Astrocyte (in vitro differentiated cells and primary cell): ENCODE measurements at regions not wholly inside any gene's neighbourhood (a gene's known extent, or its start where the extent isn't known, plus 50 kb on each side); places are given as distances from the start of the nearest gene placed in this dataset.

ENCODE experiments used
- DNase-seq: peaks from one replicate; pipeline ENCODE4 v3.0.0-alpha.2; 2010; ENCODE audit warnings: low read depth
- FAIRE-seq: peaks from 2 replicates; lab custom pipeline; 2011; peaks lifted over from hg19 to GRCh38; lab: Jason Lieb, UNC
- H2AFZ ChIP-seq: 2 replicates; pipeline ENCODE4 v1.6.0; 2012; ENCODE audit warnings: low read depth, low read length, inconsistent platforms
- H3K27ac ChIP-seq: 2 replicates; pipeline ENCODE4 v1.5.1; 2011; ENCODE audit warnings: low read depth, low read length, inconsistent platforms
- H3K27me3 ChIP-seq: 2 replicates; pipeline ENCODE4 v1.6.0; 2011; ENCODE audit warnings: low read length, inconsistent platforms; ENCODE audit not compliant: insufficient read depth
- H3K36me3 ChIP-seq: 2 replicates; pipeline ENCODE4 v1.5.1; 2011; ENCODE audit warnings: low read length, inconsistent platforms; ENCODE audit not compliant: insufficient read depth
- H3K4me1 ChIP-seq: 2 replicates; pipeline ENCODE4 v1.5.1; 2011; ENCODE audit warnings: low read length, inconsistent platforms; ENCODE audit not compliant: insufficient read depth
- H3K4me2 ChIP-seq: 2 replicates; pipeline ENCODE4 v1.6.0; 2012; ENCODE audit warnings: low read length, inconsistent platforms
- H3K4me3 ChIP-seq: 2 replicates; pipeline ENCODE4 v1.5.1; 2011; ENCODE audit warnings: low read depth, mild to moderate bottlenecking, low read length, inconsistent platforms; ENCODE audit not compliant: insufficient read depth
- H3K79me2 ChIP-seq: 2 replicates; pipeline ENCODE4 v1.6.0; 2012; ENCODE audit warnings: mild to moderate bottlenecking, low read length, inconsistent platforms; ENCODE audit not compliant: insufficient read depth
- H3K9ac ChIP-seq: 2 replicates; pipeline ENCODE4 v1.6.0; 2012; ENCODE audit warnings: mild to moderate bottlenecking, low read length, inconsistent platforms
- H3K9me3 ChIP-seq: 2 replicates; pipeline ENCODE4 v1.5.1; 2012; ENCODE audit warnings: low read depth, mild to moderate bottlenecking, low read length, inconsistent platforms; ENCODE audit not compliant: insufficient read depth
- H4K20me1 ChIP-seq: 2 replicates; pipeline ENCODE4 v1.6.0; 2012; ENCODE audit warnings: low read length, inconsistent platforms; ENCODE audit not compliant: insufficient read depth
- H3K27ac Mint-ChIP-seq: one replicate; pipeline ENCODE4 v1.8.0; 2021; ENCODE audit warnings: mild to moderate bottlenecking, mixed read lengths; ENCODE audit not compliant: unreplicated experiment
- H3K27me3 Mint-ChIP-seq: one replicate; pipeline ENCODE4 v1.8.0; 2021; ENCODE audit warnings: low read depth, mixed read lengths; ENCODE audit not compliant: unreplicated experiment
- H3K36me3 Mint-ChIP-seq: one replicate; pipeline ENCODE4 v1.8.0; 2021; ENCODE audit warnings: low read depth, mixed read lengths; ENCODE audit not compliant: unreplicated experiment
- H3K4me1 Mint-ChIP-seq: one replicate; pipeline ENCODE4 v1.8.0; 2021; ENCODE audit warnings: low read depth, mixed read lengths; ENCODE audit not compliant: unreplicated experiment
- H3K4me3 Mint-ChIP-seq: one replicate; pipeline ENCODE4 v1.8.0; 2021; ENCODE audit warnings: mild to moderate bottlenecking, moderate library complexity, mixed read lengths; ENCODE audit not compliant: unreplicated experiment
- H3K9me3 Mint-ChIP-seq: one replicate; pipeline ENCODE4 v1.8.0; 2021; ENCODE audit warnings: mild to moderate bottlenecking, mixed read lengths; ENCODE audit not compliant: unreplicated experiment
- CTCF ChIP-seq: IDR thresholded peaks from 2 replicates; pipeline ENCODE4 v1.5.1; 2011; ENCODE audit warnings: low read depth, mild to moderate bottlenecking, inconsistent platforms, low read length, moderate library complexity; ENCODE audit not compliant: insufficient read depth
- EZH2 ChIP-seq: IDR thresholded peaks from 2 replicates; pipeline ENCODE4 v1.6.1; 2012; ENCODE audit warnings: mild to moderate bottlenecking, low read length, inconsistent platforms; ENCODE audit not compliant: insufficient read depth

- H3K4me3 ChIP-seq, result no peak overlapping the region
- H3K36me3 Mint-ChIP-seq, result peaks cover 2% of the 10 kb centered on the region
- H3K4me2 ChIP-seq, result no peak overlapping the region
- no peaks in the 10 kb centered on the region for H4K20me1 ChIP-seq
- H3K4me1 ChIP-seq, result no peaks in the 10 kb centered on the region
- H3K79me2 ChIP-seq, result no peaks in the 10 kb centered on the region
- H2AFZ ChIP-seq, result no peak overlapping the region
- peaks cover 6% of the 10 kb centered on the region for H3K27me3 ChIP-seq
- H3K9me3 Mint-ChIP-seq, result peaks cover 8% of the 10 kb centered on the region
- H3K9ac ChIP-seq, result no peak overlapping the region
- H3K27me3 Mint-ChIP-seq, result peaks cover 51% of the 10 kb centered on the region
- DNase-seq (no peak), FAIRE-seq (no peak)
- peaks cover 4% of the 10 kb centered on the region for H3K4me1 Mint-ChIP-seq
- H3K27ac Mint-ChIP-seq, result no peak overlapping the region
- H3K9me3 ChIP-seq, result no peaks in the 10 kb centered on the region
- TF ChIP-seq CTCF, result no peak
- no peak for TF ChIP-seq EZH2
- no peaks in the 10 kb centered on the region for H3K36me3 ChIP-seq
- no peak overlapping the region for H3K27ac ChIP-seq
- H3K4me3 Mint-ChIP-seq, result no peak overlapping the region
These were observed 82.4 kb upstream of the CLDN5 start for GRCh38 chr22:19606332-19607191.

GRCh38 chr22:19607192-19608002 lies 83.2 kb upstream of the CLDN5 start:
- H3K27me3 ChIP-seq, result peaks cover 6% of the 10 kb centered on the region
- H4K20me1 ChIP-seq, result no peaks in the 10 kb centered on the region
- Mint-ChIP-seq H3K4me3 (no peak overlapping the region), H3K36me3 (peaks cover 2% of the 10 kb centered on the region), H3K9me3 (peaks cover 8% of the 10 kb centered on the region), H3K27ac (no peak overlapping the region), H3K4me1 (peaks cover 4% of the 10 kb centered on the region), H3K27me3 (peaks cover 51% of the 10 kb centered on the region)
- no peaks in the 10 kb centered on the region for H3K79me2 ChIP-seq
- no peaks in the 10 kb centered on the region for H3K9me3 ChIP-seq
- H3K9ac ChIP-seq, result no peak overlapping the region
- H3K36me3 ChIP-seq, result no peaks in the 10 kb centered on the region
- H2AFZ ChIP-seq, result no peak overlapping the region
- no peak overlapping the region for H3K4me2 ChIP-seq
- DNase-seq (no peak), FAIRE-seq (no peak)
- no peaks in the 10 kb centered on the region for H3K4me1 ChIP-seq
- H3K27ac ChIP-seq, result no peak overlapping the region
- no peak overlapping the region for H3K4me3 ChIP-seq
- TF ChIP-seq CTCF, result no peak
